ENCODE measurements at regions not wholly inside any gene's neighbourhood (a gene's known extent, or its start where the extent isn't known, plus 50 kb on each side); places are given as distances from the start of the nearest gene placed in this dataset.

- TF ChIP-seq ZNF462 (CRISPR knock-in tag; IDR thresholded peaks at IDR 0.05): peak; percentile 62
Measured at GRCh38 chr2:67895227-67895941, 167.4 kb downstream of the C1D start (continued).

GRCh38 chr2:67896076-67896475 lies 166.7 kb downstream of the C1D start:
- Histone ChIP-seq H3K36me3 (ENCODE audit: insufficient read depth) (no peaks in the 10 kb centered on the region), H3K4me1 (ENCODE audit: insufficient read depth) (peaks cover 24% of the 10 kb centered on the region), H3F3A (replicated peaks; ENCODE audit: low read depth) (no peaks in the 10 kb centered on the region), H3K27me3 (ENCODE audit: insufficient read depth) (peaks cover 9% of the 10 kb centered on the region; the same call in 1 of the 2 replicates), H2AFZ (no peak overlapping the region), H3K4me3 (no peak overlapping the region), H3K27ac (ENCODE audit: low read depth) (no peak overlapping the region), H3K79me2 (replicated peaks; ENCODE audit: insufficient read depth) (no peaks in the 10 kb centered on the region), H3K4me2 (peak overlapping the region; percentile 64), H4K20me1 (replicated peaks; ENCODE audit: insufficient read depth) (no peaks in the 10 kb centered on the region), H3K9me2 (ENCODE audit: insufficient read depth) (peaks cover 18% of the 10 kb centered on the region; the same call in 1 of the 2 replicates)
- peaks cover 24% of the 10 kb centered on the region for H3K27me3 Mint-ChIP-seq (ENCODE audit: insufficient read depth, low read depth, poor library complexity)
- H3K27ac Mint-ChIP-seq: no peak overlapping the region
- H3K4me1 Mint-ChIP-seq: peaks cover 35% of the 10 kb centered on the region
- no peaks in the 10 kb centered on the region; the same call in 2 of the 3 replicates for H3K36me3 Mint-ChIP-seq (ENCODE audit: low read depth)
- ATAC-seq (no peak), DNase-seq (ENCODE audit: low spot score) (no peak)
- peaks cover 5% of the 10 kb centered on the region; the same call in 2 of the 3 replicates for H3K9me3 Mint-ChIP-seq
- H3K4me3 Mint-ChIP-seq: peak overlapping the region; percentile 18; the same call in 1 of the 3 replicates
- TF ChIP-seq NANOG (IDR thresholded peaks at IDR 0.05; ENCODE audit: borderline replicate concordance) (no peak), POLR2AphosphoS5 (IDR thresholded peaks at IDR 0.05; ENCODE audit: low read depth) (no peak), CREB1 (CRISPR knock-in tag; IDR thresholded peaks at IDR 0.05; ENCODE audit: low read depth) (no peak), STAT1 (IDR thresholded peaks at IDR 0.05; ENCODE audit: unreplicated experiment) (no peak), CTCF (conservative IDR thresholded peaks at IDR 0.05; ENCODE audit: low read depth in 2 of 2) (no peak), ETS1 (IDR thresholded peaks at IDR 0.05) (no peak), JUNB (IDR thresholded peaks at IDR 0.05; ENCODE audit: unreplicated experiment) (no peak)
